Calu3 (cell line): ENCODE measurements at regions not wholly inside any gene's neighbourhood (a gene's known extent, or its start where the extent isn't known, plus 50 kb on each side); places are given as distances from the start of the nearest gene placed in this dataset.
A peak's percentile ranks its signal among the peaks of the same experiment; 100 is the strongest.
"Not testable (repeated sequence)": the region's sequence is repeated elsewhere in the genome, so short reads cannot be mapped to it uniquely, and the experiment has no call there.

Experiments
- BruUV-seq: library from RNA; stranded (reverse); fragments of 400-500 nt; replicated peaks from 2 replicates; lab custom pipeline; 2021; lab: Mats Ljungman, UMichigan
- CTCF ChIA-PET: fragments of 300-600 bp; sonication (Branson Sonifier 250); formaldehyde crosslinking; loops from one replicate; lab custom pipeline; 2022; ENCODE audit warnings: antibody characterized with exemption; lab: Charles Lee
- DNase-seq: peaks from one replicate; pipeline ENCODE4 v3.0.0; 2022
- H3K27ac Mint-ChIP-seq: one replicate; pipeline ENCODE4 v1.8.0; 2022; ENCODE audit warnings: mixed read lengths; ENCODE audit not compliant: unreplicated experiment
- H3K27me3 Mint-ChIP-seq: one replicate; pipeline ENCODE4 v1.8.0; 2022; ENCODE audit warnings: mixed read lengths; ENCODE audit not compliant: unreplicated experiment
- H3K36me3 Mint-ChIP-seq: one replicate; pipeline ENCODE4 v1.8.0; 2022; ENCODE audit warnings: mild to moderate bottlenecking, moderate library complexity, mixed read lengths; ENCODE audit not compliant: insufficient read depth, unreplicated experiment
- H3K4me1 Mint-ChIP-seq: one replicate; pipeline ENCODE4 v1.8.0; 2022; ENCODE audit warnings: mild to moderate bottlenecking, low read depth, mixed read lengths; ENCODE audit not compliant: unreplicated experiment
- H3K4me3 Mint-ChIP-seq: one replicate; pipeline ENCODE4 v1.8.0; 2022; ENCODE audit warnings: mild to moderate bottlenecking, low read depth, moderate library complexity, mixed read lengths; ENCODE audit not compliant: unreplicated experiment
- H3K9me3 Mint-ChIP-seq: one replicate; pipeline ENCODE4 v1.8.0; 2022; ENCODE audit warnings: low read depth, mixed read lengths; ENCODE audit not compliant: unreplicated experiment
- CTCF ChIP-seq: fragments of 200-600 bp; IDR thresholded peaks from one replicate; pipeline ENCODE4 v1.8.0; 2022; ENCODE audit warnings: antibody characterized with exemption; ENCODE audit not compliant: unreplicated experiment
- intact Hi-C: fragments of 100-400 bp; cut with micrococcal nuclease; formaldehyde crosslinking; loops from one replicate; pipeline ENCODE4 v1.10.0; 2022; ENCODE audit not compliant: unreplicated experiment

GRCh38 chr20:29427201-29428060 is 1830.0 kb upstream of the DEFB115 start:
- no TSS peak for BruUV-seq
- no peaks in the 10 kb centered on the region for H3K36me3 Mint-ChIP-seq
- no peaks in the 10 kb centered on the region for H3K4me1 Mint-ChIP-seq
- CTCF ChIA-PET, result no interaction called here
- H3K4me3 Mint-ChIP-seq, result no peak overlapping the region
- no peak for TF ChIP-seq CTCF
- no peak overlapping the region for H3K27ac Mint-ChIP-seq
- intact Hi-C loops, result no loop called here
- H3K27me3 Mint-ChIP-seq, result no peaks in the 10 kb centered on the region
- no peak for DNase-seq
- H3K9me3 Mint-ChIP-seq, result no peaks in the 10 kb centered on the region

GRCh38 chr20:29430531-29430930 is 1826.9 kb upstream of the DEFB115 start:
- no peaks in the 10 kb centered on the region for H3K36me3 Mint-ChIP-seq
- H3K4me3 Mint-ChIP-seq, result no peak overlapping the region
- no peak for DNase-seq
- intact Hi-C loops, result no loop called here
- BruUV-seq, result no TSS peak
- no peak for TF ChIP-seq CTCF
- no peaks in the 10 kb centered on the region for H3K9me3 Mint-ChIP-seq
- CTCF ChIA-PET, result no interaction called here
- H3K27ac Mint-ChIP-seq, result no peak overlapping the region
- H3K27me3 Mint-ChIP-seq, result no peaks in the 10 kb centered on the region
- no peaks in the 10 kb centered on the region for H3K4me1 Mint-ChIP-seq

GRCh38 chr20:29440721-29441120 is 1816.7 kb upstream of the DEFB115 start:
- CTCF ChIA-PET, DNase-seq, intact Hi-C loops, BruUV-seq, H3K4me3 Mint-ChIP-seq, H3K27ac Mint-ChIP-seq, H3K36me3 Mint-ChIP-seq, H3K9me3 Mint-ChIP-seq, H3K4me1 Mint-ChIP-seq, H3K27me3 Mint-ChIP-seq: not testable (repeated sequence)

- H3K9me3 Mint-ChIP-seq, BruUV-seq, H3K27me3 Mint-ChIP-seq, H3K4me1 Mint-ChIP-seq, H3K27ac Mint-ChIP-seq, H3K36me3 Mint-ChIP-seq, intact Hi-C loops, H3K4me3 Mint-ChIP-seq: not testable (repeated sequence)
- CTCF ChIA-PET, result interaction anchor here (0.6 kb wide), 1 partner anchor 716 kb away, joined by 3 read pairs; no protein-coding TSS in a partner anchor
- TF ChIP-seq CTCF, result peak; percentile 55
- DNase-seq, result peak; percentile 26
Observed at GRCh38 chr20:29443206-29443781, 1814.2 kb upstream of the DEFB115 start.

- Mint-ChIP-seq H3K27me3 (peaks cover 8% of the 10 kb centered on the region), H3K4me3 (no peak overlapping the region), H3K36me3 (no peaks in the 10 kb centered on the region), H3K9me3 (no peaks in the 10 kb centered on the region), H3K27ac (no peak overlapping the region), H3K4me1 (no peaks in the 10 kb centered on the region)
- intact Hi-C loops, result no loop called here
- BruUV-seq, result no TSS peak
- no peak for DNase-seq
- CTCF ChIA-PET, result no interaction called here
- no peak for TF ChIP-seq CTCF
Observed at GRCh38 chr20:29443819-29444218, 1813.6 kb upstream of the DEFB115 start.

GRCh38 chr20:29445050-29445907 is 1812.2 kb upstream of the DEFB115 start:
- H3K36me3 Mint-ChIP-seq, intact Hi-C loops, H3K27me3 Mint-ChIP-seq, H3K9me3 Mint-ChIP-seq, H3K27ac Mint-ChIP-seq, H3K4me3 Mint-ChIP-seq, H3K4me1 Mint-ChIP-seq, BruUV-seq: not testable (repeated sequence)
- DNase-seq, result peak; percentile 49
- CTCF ChIA-PET, result interaction anchor here (0.6 kb wide), 1 partner anchor 1831 kb away, joined by 3 read pairs; no protein-coding TSS in a partner anchor
